Lower leg skin (tissue), 3 donors: ENCODE measurements at regions not wholly inside any gene's neighbourhood (a gene's known extent, or its start where the extent isn't known, plus 50 kb on each side); places are given as distances from the start of the nearest gene placed in this dataset.

Experiments
- POLR2A ChIP-seq, 2 donors: fragments of 450-650 bp; IDR thresholded peaks; one replicate each; pipeline ENCODE4 v1.6.1; 2016 to 2017; ENCODE audit warnings: antibody characterized with exemption in 2 of 2, mild to moderate bottlenecking in 1 of 2, moderate library complexity in 1 of 2
- TF ChIP-seq, protein P1 (sequence below), 3 donors: fragments of 450-650 bp; IDR thresholded peaks; one replicate each; pipeline ENCODE4 v1.5.1; 2016; ENCODE audit warnings: antibody characterized with exemption in 3 of 3, mild to moderate bottlenecking in 3 of 3, moderate library complexity in 2 of 3

- TF ChIP-seq, protein P1, sequence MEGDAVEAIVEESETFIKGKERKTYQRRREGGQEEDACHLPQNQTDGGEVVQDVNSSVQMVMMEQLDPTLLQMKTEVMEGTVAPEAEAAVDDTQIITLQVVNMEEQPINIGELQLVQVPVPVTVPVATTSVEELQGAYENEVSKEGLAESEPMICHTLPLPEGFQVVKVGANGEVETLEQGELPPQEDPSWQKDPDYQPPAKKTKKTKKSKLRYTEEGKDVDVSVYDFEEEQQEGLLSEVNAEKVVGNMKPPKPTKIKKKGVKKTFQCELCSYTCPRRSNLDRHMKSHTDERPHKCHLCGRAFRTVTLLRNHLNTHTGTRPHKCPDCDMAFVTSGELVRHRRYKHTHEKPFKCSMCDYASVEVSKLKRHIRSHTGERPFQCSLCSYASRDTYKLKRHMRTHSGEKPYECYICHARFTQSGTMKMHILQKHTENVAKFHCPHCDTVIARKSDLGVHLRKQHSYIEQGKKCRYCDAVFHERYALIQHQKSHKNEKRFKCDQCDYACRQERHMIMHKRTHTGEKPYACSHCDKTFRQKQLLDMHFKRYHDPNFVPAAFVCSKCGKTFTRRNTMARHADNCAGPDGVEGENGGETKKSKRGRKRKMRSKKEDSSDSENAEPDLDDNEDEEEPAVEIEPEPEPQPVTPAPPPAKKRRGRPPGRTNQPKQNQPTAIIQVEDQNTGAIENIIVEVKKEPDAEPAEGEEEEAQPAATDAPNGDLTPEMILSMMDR (IDR thresholded peaks at IDR 0.05): no peak
- TF ChIP-seq POLR2A (IDR thresholded peaks at IDR 0.05): no peak
Observed at GRCh38 chrX:113920661-113921060, 663.2 kb upstream of the HTR2C start.
